Transverse colon (tissue), 4 donors: ENCODE measurements at regions not wholly inside any gene's neighbourhood (a gene's known extent, or its start where the extent isn't known, plus 50 kb on each side); places are given as distances from the start of the nearest gene placed in this dataset.

ENCODE experiments used
- CTCF ChIP-seq, 5 experiments: fragments of 200-600 bp in 3 of 5; fragments of 450-650 bp in 2 of 5; sonication (generic) in 3 of 5; IDR thresholded peaks; 1 replicate in 2 of 5; 2 replicates in 3 of 5; pipeline ENCODE4 v1.5.1; 2016 to 2017; ENCODE audit warnings: antibody characterized with exemption in 5 of 5, inconsistent platforms in 3 of 5, mild to moderate bottlenecking in 2 of 5, moderate library complexity in 1 of 5
- POLR2AphosphoS5 ChIP-seq, 3 donors: sonication (generic); formaldehyde crosslinking; IDR thresholded peaks; one replicate each; pipeline ENCODE4 v1.6.1; 2016; ENCODE audit warnings: antibody characterized with exemption in 3 of 3

GRCh38 chr2:188833799-188834198 is 140.4 kb upstream of the COL3A1 start:
- no peak for TF ChIP-seq CTCF (IDR thresholded peaks at IDR 0.05)
- TF ChIP-seq POLR2AphosphoS5 (IDR thresholded peaks at IDR 0.05) = no peak
